ENCODE measurements at regions not wholly inside any gene's neighbourhood (a gene's known extent, or its start where the extent isn't known, plus 50 kb on each side); places are given as distances from the start of the nearest gene placed in this dataset.

GRCh38 chr21:35521852-35522505, 472.9 kb upstream of the RUNX1 start:
- TF ChIP-seq EGR1 (IDR thresholded peaks at IDR 0.05) (no peak), CREB1 (IDR thresholded peaks at IDR 0.05; ENCODE audit: low read depth) (no peak), RAD21 (IDR thresholded peaks at IDR 0.05; ENCODE audit: low read depth) (no peak), CEBPB (IDR thresholded peaks at IDR 0.05) (no peak), ZBTB7A (IDR thresholded peaks at IDR 0.05; ENCODE audit: low read depth) (no peak), USF1 (IDR thresholded peaks at IDR 0.05) (no peak), FOXM1 (IDR thresholded peaks at IDR 0.05; ENCODE audit: borderline replicate concordance, low read depth) (no peak)

GRCh38 chr21:35521293-35521692, 472.2 kb upstream of the RUNX1 start:
- TF ChIP-seq TEAD4 (IDR thresholded peaks at IDR 0.05) (no peak), ZBTB7A (IDR thresholded peaks at IDR 0.05; ENCODE audit: low read depth) (no peak), CEBPB (IDR thresholded peaks at IDR 0.05) (no peak)

GRCh38 chr21:35520856-35521255, 471.8 kb upstream of the RUNX1 start:
- TF ChIP-seq TCF12 (IDR thresholded peaks at IDR 0.05; ENCODE audit: low read depth) (no peak), YY1 (IDR thresholded peaks at IDR 0.05; ENCODE audit: low read depth) (no peak), CEBPB (IDR thresholded peaks at IDR 0.05) (no peak), TAF1 (IDR thresholded peaks at IDR 0.05; ENCODE audit: low read depth) (no peak), USF1 (IDR thresholded peaks at IDR 0.05) (no peak), MAX (IDR thresholded peaks at IDR 0.05) (no peak), EGR1 (IDR thresholded peaks at IDR 0.05) (no peak), RAD21 (IDR thresholded peaks at IDR 0.05; ENCODE audit: low read depth) (no peak), CREB1 (IDR thresholded peaks at IDR 0.05; ENCODE audit: low read depth) (no peak), REST (IDR thresholded peaks at IDR 0.05; ENCODE audit: low read depth) (no peak)

- no peak for TF ChIP-seq TAF1 (IDR thresholded peaks at IDR 0.05; ENCODE audit: low read depth)
- TF ChIP-seq ZBTB7A (IDR thresholded peaks at IDR 0.05; ENCODE audit: low read depth) = no peak
- no peak for TF ChIP-seq MAX (IDR thresholded peaks at IDR 0.05)
- no peak for TF ChIP-seq FOXM1 (IDR thresholded peaks at IDR 0.05; ENCODE audit: borderline replicate concordance, low read depth)
- TF ChIP-seq NFIC (IDR thresholded peaks at IDR 0.05) = no peak
These were observed 471.2 kb upstream of the RUNX1 start for GRCh38 chr21:35520302-35520701.

- TF ChIP-seq CEBPB (IDR thresholded peaks at IDR 0.05) (no peak), FOXM1 (IDR thresholded peaks at IDR 0.05; ENCODE audit: borderline replicate concordance, low read depth) (no peak), TEAD4 (IDR thresholded peaks at IDR 0.05) (no peak), ZBTB7A (IDR thresholded peaks at IDR 0.05; ENCODE audit: low read depth) (no peak), MAX (IDR thresholded peaks at IDR 0.05) (no peak), EP300 (IDR thresholded peaks at IDR 0.05; ENCODE audit: borderline replicate concordance) (no peak), TCF12 (IDR thresholded peaks at IDR 0.05; ENCODE audit: low read depth) (no peak), TAF1 (IDR thresholded peaks at IDR 0.05; ENCODE audit: low read depth) (no peak), EGR1 (IDR thresholded peaks at IDR 0.05) (no peak), YY1 (IDR thresholded peaks at IDR 0.05; ENCODE audit: low read depth) (no peak), USF1 (IDR thresholded peaks at IDR 0.05) (no peak), CREB1 (IDR thresholded peaks at IDR 0.05; ENCODE audit: low read depth) (no peak), REST (IDR thresholded peaks at IDR 0.05; ENCODE audit: low read depth) (no peak), NFIC (IDR thresholded peaks at IDR 0.05) (no peak), RAD21 (IDR thresholded peaks at IDR 0.05; ENCODE audit: low read depth) (no peak)
These were observed 468.8 kb upstream of the RUNX1 start for GRCh38 chr21:35517865-35518264.

- TF ChIP-seq CREB1 (IDR thresholded peaks at IDR 0.05; ENCODE audit: low read depth) = no peak
- TF ChIP-seq EGR1 (IDR thresholded peaks at IDR 0.05) = no peak
- no peak for TF ChIP-seq TEAD4 (IDR thresholded peaks at IDR 0.05)
- TF ChIP-seq CEBPB (IDR thresholded peaks at IDR 0.05) = no peak
- TF ChIP-seq RAD21 (IDR thresholded peaks at IDR 0.05; ENCODE audit: low read depth) = no peak
- TF ChIP-seq REST (IDR thresholded peaks at IDR 0.05; ENCODE audit: low read depth) = no peak
- TF ChIP-seq FOXM1 (IDR thresholded peaks at IDR 0.05; ENCODE audit: borderline replicate concordance, low read depth) = no peak
- no peak for TF ChIP-seq NFIC (IDR thresholded peaks at IDR 0.05)
- no peak for TF ChIP-seq TCF12 (IDR thresholded peaks at IDR 0.05; ENCODE audit: low read depth)
- no peak for TF ChIP-seq ZBTB7A (IDR thresholded peaks at IDR 0.05; ENCODE audit: low read depth)
- no peak for TF ChIP-seq YY1 (IDR thresholded peaks at IDR 0.05; ENCODE audit: low read depth)
- TF ChIP-seq MAX (IDR thresholded peaks at IDR 0.05) = no peak
- TF ChIP-seq EP300 (IDR thresholded peaks at IDR 0.05; ENCODE audit: borderline replicate concordance) = no peak
These were observed 463.2 kb upstream of the RUNX1 start for GRCh38 chr21:35512346-35512745.

All from Ishikawa (cell line).